ENCODE measurements at regions not wholly inside any gene's neighbourhood (a gene's known extent, or its start where the extent isn't known, plus 50 kb on each side); places are given as distances from the start of the nearest gene placed in this dataset.
"Not testable (repeated sequence)": the region's sequence is repeated elsewhere in the genome, so short reads cannot be mapped to it uniquely, and the experiment has no call there.

DNA sequence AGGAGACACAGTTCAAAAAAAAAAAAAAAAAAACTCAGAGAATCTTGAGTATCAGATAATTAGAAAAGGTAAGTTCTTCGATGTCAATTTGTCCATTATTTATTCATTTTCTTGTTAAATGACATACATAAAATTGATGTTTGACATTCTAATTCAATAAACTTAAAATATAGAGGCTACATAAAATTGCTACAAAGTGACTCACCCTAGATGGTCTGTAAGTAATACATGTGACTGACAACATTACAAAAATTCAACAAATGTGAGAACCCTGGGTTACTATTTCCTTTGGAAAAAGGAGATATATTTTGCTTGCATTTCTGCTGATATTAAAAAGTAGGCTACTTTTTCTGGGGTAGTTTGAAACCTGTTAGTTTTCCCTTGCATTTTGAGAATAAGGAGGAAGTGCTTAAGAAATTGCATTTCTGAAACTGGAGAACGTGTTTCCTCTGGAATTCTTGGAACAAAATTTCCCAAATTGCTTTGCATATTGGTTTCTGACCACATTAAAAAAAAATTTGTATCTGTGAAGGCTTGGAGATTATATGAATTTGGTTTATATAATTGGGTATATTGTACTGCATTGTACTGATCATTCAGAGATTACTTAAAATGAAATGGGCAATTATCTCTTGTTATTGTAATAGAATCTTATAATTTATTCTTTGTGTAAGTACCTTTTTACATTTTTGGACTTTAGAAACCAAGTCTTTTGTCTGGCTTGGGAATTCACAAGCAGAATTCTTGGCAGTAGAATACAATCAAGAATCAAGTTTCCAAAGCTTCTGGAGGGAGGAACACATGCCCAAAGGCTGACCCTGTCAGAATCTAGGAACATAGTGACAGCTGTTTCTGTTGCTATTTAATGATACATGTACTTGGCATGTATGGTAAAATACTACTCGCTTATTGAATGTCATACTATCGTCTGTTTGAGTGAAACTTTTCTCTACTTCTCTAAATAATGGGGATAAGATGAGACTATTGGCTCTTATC is 106.1 kb downstream of the DSEL start:
- no peak for ATAC-seq (replicated peaks; ENCODE audit: extremely low read depth, poor library complexity, severe bottlenecking)
- H3K27ac Mint-ChIP-seq (ENCODE audit: low read depth), result no peak overlapping the region
- no peak for DNase-seq (ENCODE audit: low spot score in 2 of 2)
- H3K9me3 Mint-ChIP-seq, result no peaks in the 10 kb centered on the region
- H3K4me1 Mint-ChIP-seq, result no peaks in the 10 kb centered on the region
- H3K4me3 Mint-ChIP-seq, result no peak overlapping the region
- H3K27me3 Mint-ChIP-seq, result no peaks in the 10 kb centered on the region
- no peaks in the 10 kb centered on the region for H3K36me3 Mint-ChIP-seq (ENCODE audit: insufficient read depth)

DNA sequence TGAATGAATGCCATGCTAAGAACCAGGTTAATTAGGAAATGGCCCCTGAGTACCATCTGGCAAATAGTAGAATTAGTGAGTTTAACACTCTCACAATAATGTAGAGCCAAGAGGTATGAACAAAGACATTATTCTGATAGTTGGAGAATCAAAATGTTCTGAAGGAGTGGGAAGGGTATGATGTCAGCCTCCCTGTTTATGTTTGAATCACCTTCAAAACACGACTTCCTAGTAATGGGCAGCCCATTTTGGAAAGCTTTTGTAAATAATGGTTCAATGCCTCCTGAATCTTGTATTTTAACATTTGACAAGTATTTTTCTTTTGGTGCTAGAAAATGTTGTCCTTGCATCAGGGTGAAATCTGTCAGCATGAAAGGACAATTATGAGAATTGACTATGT is 108.3 kb downstream of the DSEL start:
- H3K4me1 Mint-ChIP-seq, result no peaks in the 10 kb centered on the region
- DNase-seq (ENCODE audit: low spot score in 2 of 2), result no peak
- no peaks in the 10 kb centered on the region for H3K27me3 Mint-ChIP-seq
- H3K36me3 Mint-ChIP-seq (ENCODE audit: insufficient read depth), result no peaks in the 10 kb centered on the region
- ATAC-seq (replicated peaks; ENCODE audit: extremely low read depth, poor library complexity, severe bottlenecking), result no peak
- no peaks in the 10 kb centered on the region for H3K9me3 Mint-ChIP-seq
- no peak overlapping the region for H3K27ac Mint-ChIP-seq (ENCODE audit: low read depth)
- H3K4me3 Mint-ChIP-seq, result no peak overlapping the region

- no peak overlapping the region for H3K4me3 Mint-ChIP-seq
- H3K36me3 Mint-ChIP-seq (ENCODE audit: insufficient read depth), result no peaks in the 10 kb centered on the region
- no peaks in the 10 kb centered on the region for H3K4me1 Mint-ChIP-seq
- ATAC-seq (replicated peaks; ENCODE audit: extremely low read depth, poor library complexity, severe bottlenecking), result no peak
- H3K27ac Mint-ChIP-seq (ENCODE audit: low read depth), result no peak overlapping the region
- no peaks in the 10 kb centered on the region for H3K9me3 Mint-ChIP-seq
- no peak for DNase-seq (ENCODE audit: low spot score in 2 of 2)
- H3K27me3 Mint-ChIP-seq, result no peaks in the 10 kb centered on the region
Observed at GRCh38 chr18:67406714-67407113, 109.8 kb downstream of the DSEL start.

- no peak for DNase-seq (ENCODE audit: low spot score in 2 of 2)
- H3K4me1 Mint-ChIP-seq, result no peaks in the 10 kb centered on the region
- H3K9me3 Mint-ChIP-seq, result peaks cover 6% of the 10 kb centered on the region
- no peaks in the 10 kb centered on the region for H3K27me3 Mint-ChIP-seq
- H3K27ac Mint-ChIP-seq (ENCODE audit: low read depth), result no peak overlapping the region
- H3K36me3 Mint-ChIP-seq (ENCODE audit: insufficient read depth), result no peaks in the 10 kb centered on the region
- no peak overlapping the region for H3K4me3 Mint-ChIP-seq
- ATAC-seq (replicated peaks; ENCODE audit: extremely low read depth, poor library complexity, severe bottlenecking), result no peak
Observed at GRCh38 chr18:67402543-67402942, 114.0 kb downstream of the DSEL start.

DNA sequence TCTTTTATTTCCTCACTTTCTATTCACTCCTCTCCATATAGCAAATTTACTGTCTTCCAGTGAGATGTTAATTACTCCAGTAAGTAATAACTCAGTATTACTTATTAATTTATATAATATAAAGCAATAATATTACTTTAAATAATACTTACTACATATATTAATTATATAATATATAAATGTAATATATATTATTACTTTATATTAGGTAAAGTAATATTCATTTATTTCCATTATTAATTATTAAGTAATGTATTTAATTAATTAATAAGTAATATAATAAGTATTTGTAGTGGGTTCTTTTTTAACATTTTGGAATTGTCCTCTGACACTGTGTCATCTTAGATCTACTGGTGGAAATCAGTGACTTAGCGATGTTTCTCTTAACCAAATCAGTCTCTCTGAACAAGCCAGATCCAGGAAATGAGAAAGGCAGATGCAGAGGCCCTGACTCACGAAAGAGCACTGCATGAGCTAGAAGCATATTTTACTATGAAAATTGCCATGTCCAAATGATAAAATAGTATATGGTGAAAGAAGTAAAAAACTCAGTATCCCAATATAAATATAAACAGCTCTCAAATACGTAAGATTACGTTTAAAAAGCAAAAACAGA is 115.9 kb downstream of the DSEL start:
- Mint-ChIP-seq H3K9me3 (peaks cover 10% of the 10 kb centered on the region), H3K4me1 (no peaks in the 10 kb centered on the region), H3K36me3 (ENCODE audit: insufficient read depth) (no peaks in the 10 kb centered on the region), H3K27ac (ENCODE audit: low read depth) (no peak overlapping the region), H3K4me3 (no peak overlapping the region), H3K27me3 (no peaks in the 10 kb centered on the region)
- DNase-seq (ENCODE audit: low spot score in 2 of 2), result no peak
- no peak for ATAC-seq (replicated peaks; ENCODE audit: extremely low read depth, poor library complexity, severe bottlenecking)

GRCh38 chr18:67386032-67386431 is 130.5 kb downstream of the DSEL start:
- Mint-ChIP-seq H3K4me1 (no peaks in the 10 kb centered on the region), H3K36me3 (ENCODE audit: insufficient read depth) (peaks cover 1% of the 10 kb centered on the region), H3K27me3 (no peaks in the 10 kb centered on the region), H3K9me3 (peaks cover 6% of the 10 kb centered on the region), H3K4me3 (no peak overlapping the region), H3K27ac (ENCODE audit: low read depth) (no peak overlapping the region)
- ATAC-seq (replicated peaks; ENCODE audit: extremely low read depth, poor library complexity, severe bottlenecking), result no peak
- DNase-seq (ENCODE audit: low spot score in 2 of 2), result no peak

DNA sequence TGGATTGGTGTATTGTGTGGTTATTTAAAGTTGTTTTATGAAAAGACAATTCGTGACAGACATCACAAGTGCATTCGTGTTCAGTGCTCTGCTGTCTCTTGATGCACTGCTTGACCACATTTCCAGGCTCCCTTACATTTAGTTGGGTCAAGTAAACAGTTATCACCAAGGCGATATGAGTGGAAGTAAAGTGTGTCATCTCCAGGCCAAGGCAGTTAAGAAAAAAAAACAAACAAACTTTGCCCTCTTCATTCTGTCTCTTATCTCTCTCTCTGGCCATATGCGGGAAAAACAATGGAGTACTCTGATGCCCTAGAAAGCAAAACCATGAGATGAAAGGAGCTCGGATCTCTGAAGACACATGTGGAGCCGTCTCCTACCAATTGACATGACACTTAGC is 131.1 kb downstream of the DSEL start:
- Mint-ChIP-seq H3K27me3 (no peaks in the 10 kb centered on the region), H3K27ac (ENCODE audit: low read depth) (no peak overlapping the region), H3K4me1 (no peaks in the 10 kb centered on the region), H3K36me3 (ENCODE audit: insufficient read depth) (peaks cover 1% of the 10 kb centered on the region), H3K9me3 (peaks cover 6% of the 10 kb centered on the region), H3K4me3 (no peak overlapping the region)
- DNase-seq (ENCODE audit: low spot score in 2 of 2) (no peak), ATAC-seq (replicated peaks; ENCODE audit: extremely low read depth, poor library complexity, severe bottlenecking) (no peak)

GRCh38 chr18:67384057-67384456 is 132.5 kb downstream of the DSEL start:
- H3K36me3 Mint-ChIP-seq (ENCODE audit: insufficient read depth); H3K4me3 Mint-ChIP-seq; ATAC-seq (replicated peaks; ENCODE audit: extremely low read depth, poor library complexity, severe bottlenecking); H3K27me3 Mint-ChIP-seq; H3K9me3 Mint-ChIP-seq; H3K4me1 Mint-ChIP-seq; DNase-seq (ENCODE audit: low spot score in 2 of 2); H3K27ac Mint-ChIP-seq (ENCODE audit: low read depth): not testable (repeated sequence)

- no peak for DNase-seq (ENCODE audit: low spot score in 2 of 2)
- no peak overlapping the region for H3K27ac Mint-ChIP-seq (ENCODE audit: low read depth)
- H3K9me3 Mint-ChIP-seq, result no peaks in the 10 kb centered on the region
- H3K27me3 Mint-ChIP-seq, result no peaks in the 10 kb centered on the region
- no peak for ATAC-seq (replicated peaks; ENCODE audit: extremely low read depth, poor library complexity, severe bottlenecking)
- no peaks in the 10 kb centered on the region for H3K4me1 Mint-ChIP-seq
- peaks cover 1% of the 10 kb centered on the region for H3K36me3 Mint-ChIP-seq (ENCODE audit: insufficient read depth)
- H3K4me3 Mint-ChIP-seq, result no peak overlapping the region
Observed at GRCh38 chr18:67381608-67382150, 134.8 kb downstream of the DSEL start.

DNA sequence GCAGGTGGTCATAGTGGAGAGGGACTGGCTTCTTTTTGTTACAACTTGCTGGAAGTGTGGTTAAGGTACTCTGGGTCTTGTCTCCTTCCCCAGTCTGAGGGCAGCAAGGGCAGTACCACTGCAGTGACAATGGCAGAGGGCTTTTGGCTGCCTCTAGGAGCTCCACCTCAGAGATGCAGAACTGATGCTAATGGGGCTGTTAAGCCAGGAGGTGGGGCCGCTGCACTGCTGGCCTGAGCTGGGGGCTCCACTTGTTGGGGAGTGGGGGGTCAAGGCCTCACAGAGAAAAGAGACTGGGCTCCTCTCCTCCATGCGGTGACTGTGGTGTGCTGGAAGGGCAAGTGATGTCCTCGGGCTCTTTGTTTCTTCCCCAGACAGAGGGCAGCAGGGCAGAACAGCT is 135.7 kb downstream of the DSEL start:
- no peaks in the 10 kb centered on the region for H3K4me1 Mint-ChIP-seq
- DNase-seq (ENCODE audit: low spot score in 2 of 2), result no peak
- ATAC-seq (replicated peaks; ENCODE audit: extremely low read depth, poor library complexity, severe bottlenecking), result no peak
- peaks cover 1% of the 10 kb centered on the region for H3K36me3 Mint-ChIP-seq (ENCODE audit: insufficient read depth)
- H3K9me3 Mint-ChIP-seq, result no peaks in the 10 kb centered on the region
- H3K27ac Mint-ChIP-seq (ENCODE audit: low read depth), result no peak overlapping the region
- no peak overlapping the region for H3K4me3 Mint-ChIP-seq
- H3K27me3 Mint-ChIP-seq, result no peaks in the 10 kb centered on the region

GRCh38 chr18:67379981-67380380 is 136.5 kb downstream of the DSEL start:
- H3K9me3 Mint-ChIP-seq, result no peaks in the 10 kb centered on the region
- DNase-seq (ENCODE audit: low spot score in 2 of 2) (no peak), ATAC-seq (replicated peaks; ENCODE audit: extremely low read depth, poor library complexity, severe bottlenecking) (no peak)
- H3K27ac Mint-ChIP-seq (ENCODE audit: low read depth), result no peak overlapping the region
- no peaks in the 10 kb centered on the region for H3K27me3 Mint-ChIP-seq
- H3K4me3 Mint-ChIP-seq, result no peak overlapping the region
- H3K4me1 Mint-ChIP-seq, result no peaks in the 10 kb centered on the region
- peaks cover 1% of the 10 kb centered on the region for H3K36me3 Mint-ChIP-seq (ENCODE audit: insufficient read depth)

DNA sequence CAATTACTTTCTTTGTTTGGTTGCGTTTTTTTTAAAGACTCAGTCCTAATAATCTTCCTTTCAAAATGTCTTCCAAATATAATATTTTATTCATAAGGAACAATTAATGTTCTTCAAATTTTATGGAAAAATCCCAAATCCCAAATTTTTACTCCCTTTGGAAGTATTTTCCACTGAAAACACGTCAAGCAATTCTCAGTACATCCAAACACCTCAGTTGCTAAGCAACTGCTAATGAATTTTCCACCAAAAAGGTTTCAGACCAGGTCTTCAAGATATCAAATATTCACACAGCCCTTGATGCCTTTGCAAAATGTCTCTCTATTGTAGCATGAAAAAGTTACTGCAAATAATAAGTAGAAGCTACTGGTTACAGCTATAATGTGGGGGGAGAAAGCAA is 140.1 kb downstream of the DSEL start:
- H3K9me3 Mint-ChIP-seq, result no peaks in the 10 kb centered on the region
- no peak overlapping the region for H3K4me3 Mint-ChIP-seq
- DNase-seq (ENCODE audit: low spot score in 2 of 2) (no peak), ATAC-seq (replicated peaks; ENCODE audit: extremely low read depth, poor library complexity, severe bottlenecking) (no peak)
- H3K27ac Mint-ChIP-seq (ENCODE audit: low read depth), result no peak overlapping the region
- H3K36me3 Mint-ChIP-seq (ENCODE audit: insufficient read depth), result peaks cover 2% of the 10 kb centered on the region
- no peaks in the 10 kb centered on the region for H3K4me1 Mint-ChIP-seq
- H3K27me3 Mint-ChIP-seq, result no peaks in the 10 kb centered on the region

GRCh38 chr18:67373636-67374035 is 142.9 kb downstream of the DSEL start:
- Mint-ChIP-seq H3K4me1 (no peaks in the 10 kb centered on the region), H3K9me3 (no peaks in the 10 kb centered on the region)
- no peak for ATAC-seq (replicated peaks; ENCODE audit: extremely low read depth, poor library complexity, severe bottlenecking)

More at GRCh38 chr18:67373636-67374035, 142.9 kb downstream of the DSEL start:
- H3K36me3 Mint-ChIP-seq (ENCODE audit: insufficient read depth), result peaks cover 2% of the 10 kb centered on the region
- no peaks in the 10 kb centered on the region for H3K27me3 Mint-ChIP-seq
- no peak overlapping the region for H3K27ac Mint-ChIP-seq (ENCODE audit: low read depth)
- H3K4me3 Mint-ChIP-seq, result no peak overlapping the region
- no peak for DNase-seq (ENCODE audit: low spot score in 2 of 2)

Data from central memory CD8-positive, alpha-beta T cell (primary cell).